HG02588 (cell line): ENCODE measurements at regions not wholly inside any gene's neighbourhood (a gene's known extent, or its start where the extent isn't known, plus 50 kb on each side); places are given as distances from the start of the nearest gene placed in this dataset.

Experiments used
- ATAC-seq: cut with Tn5 transposase; IDR thresholded peaks from one replicate; pipeline ENCODE4 v1.9.1; 2021; ENCODE audit warnings: mild to moderate bottlenecking, moderate library complexity; ENCODE audit not compliant: unreplicated experiment

- no peak for ATAC-seq
These were observed 111.8 kb upstream of the ZNF438 start for GRCh38 chr10:31143331-31143935.

DNA sequence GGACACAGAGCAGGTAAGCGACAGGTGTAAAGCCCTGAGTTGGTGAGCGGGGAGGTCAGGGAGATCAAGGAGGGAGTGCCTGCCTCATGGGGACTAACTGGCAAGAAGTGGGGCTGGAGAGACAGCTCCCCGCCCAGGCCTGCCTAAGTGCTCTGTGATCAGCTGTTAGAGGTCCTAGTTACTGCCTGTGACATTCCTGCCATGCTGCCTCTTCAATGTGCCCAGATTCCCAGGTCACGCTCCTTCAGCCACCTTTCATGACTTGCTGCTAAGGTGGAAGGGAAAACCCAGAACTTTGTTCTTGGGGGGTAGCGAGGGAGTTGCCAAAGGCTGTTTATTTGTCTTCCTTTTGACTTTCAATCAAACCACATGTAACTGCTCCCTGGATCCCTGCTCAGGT lies 114.3 kb upstream of the ZNF438 start:
- no peak for ATAC-seq

DNA sequence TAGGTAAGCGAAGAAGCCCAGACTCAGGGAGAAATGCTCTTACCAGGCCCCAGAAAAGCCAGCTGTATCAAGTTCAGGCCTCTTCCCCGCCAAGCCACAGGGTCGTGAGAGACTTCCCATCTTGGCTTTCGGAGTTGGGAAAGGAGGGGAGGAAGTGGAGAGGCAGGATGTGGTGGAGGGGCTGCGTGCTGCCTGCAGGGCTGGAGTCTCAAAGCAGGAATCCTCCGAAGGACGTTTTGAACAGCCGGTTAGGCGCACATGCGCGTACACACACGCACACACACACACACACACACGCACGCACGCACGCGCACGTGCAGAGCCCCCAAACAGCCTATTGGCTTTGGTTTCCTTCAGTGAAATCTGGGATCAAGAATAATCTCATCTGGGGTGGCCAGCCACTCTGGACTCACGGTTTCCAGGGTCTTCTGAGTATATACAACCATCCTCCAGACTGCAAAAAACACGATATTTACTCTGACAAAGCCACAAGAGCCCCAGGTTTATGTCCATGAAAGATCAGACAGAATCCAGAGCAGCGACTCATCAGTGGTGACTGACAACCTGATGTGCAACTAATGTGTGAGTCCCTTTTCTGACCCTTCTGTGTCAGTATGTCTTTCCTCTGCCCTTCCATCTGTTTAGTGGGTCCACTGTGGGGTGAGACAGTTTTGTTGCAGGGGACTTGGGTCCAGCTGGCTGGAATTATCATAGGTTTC lies 115.0 kb upstream of the ZNF438 start:
- no peak for ATAC-seq

DNA sequence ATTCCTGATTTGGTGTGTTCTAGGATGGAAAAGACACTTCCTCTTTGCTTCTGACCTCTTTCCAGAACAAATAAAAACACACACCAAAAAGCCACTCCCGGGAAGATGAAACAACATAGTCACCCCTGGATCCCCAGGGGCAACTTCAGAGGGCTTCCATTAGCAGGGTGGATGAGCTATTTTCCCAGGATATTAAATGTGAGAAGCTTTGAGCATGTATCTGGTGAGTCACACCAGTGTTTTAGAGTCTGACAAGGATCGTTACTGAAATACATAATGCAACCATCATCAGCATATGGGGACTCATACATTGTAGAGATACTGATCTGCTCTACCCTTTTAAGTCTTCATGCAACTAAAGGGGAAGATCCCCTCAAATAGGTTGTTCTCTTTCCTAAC lies 115.5 kb upstream of the ZNF438 start:
- ATAC-seq = no peak

DNA sequence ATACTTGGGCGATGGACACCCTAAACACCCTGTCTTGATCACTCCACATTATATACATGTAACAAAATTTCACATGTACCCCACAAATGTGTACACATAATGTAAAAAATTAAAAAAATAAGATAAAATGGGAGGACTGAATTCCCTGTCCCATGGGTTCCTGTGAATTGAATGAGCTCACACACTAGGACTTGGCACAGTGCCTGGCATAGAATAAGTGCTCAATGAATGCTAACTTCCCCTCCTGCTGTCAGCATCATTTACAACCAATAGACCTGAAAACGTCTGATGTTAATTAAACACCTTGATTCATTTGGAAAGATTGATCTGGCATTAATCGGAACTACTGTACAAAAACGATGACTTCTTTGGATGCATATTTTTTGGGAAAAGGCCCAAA lies 117.3 kb upstream of the ZNF438 start:
- no peak for ATAC-seq

DNA sequence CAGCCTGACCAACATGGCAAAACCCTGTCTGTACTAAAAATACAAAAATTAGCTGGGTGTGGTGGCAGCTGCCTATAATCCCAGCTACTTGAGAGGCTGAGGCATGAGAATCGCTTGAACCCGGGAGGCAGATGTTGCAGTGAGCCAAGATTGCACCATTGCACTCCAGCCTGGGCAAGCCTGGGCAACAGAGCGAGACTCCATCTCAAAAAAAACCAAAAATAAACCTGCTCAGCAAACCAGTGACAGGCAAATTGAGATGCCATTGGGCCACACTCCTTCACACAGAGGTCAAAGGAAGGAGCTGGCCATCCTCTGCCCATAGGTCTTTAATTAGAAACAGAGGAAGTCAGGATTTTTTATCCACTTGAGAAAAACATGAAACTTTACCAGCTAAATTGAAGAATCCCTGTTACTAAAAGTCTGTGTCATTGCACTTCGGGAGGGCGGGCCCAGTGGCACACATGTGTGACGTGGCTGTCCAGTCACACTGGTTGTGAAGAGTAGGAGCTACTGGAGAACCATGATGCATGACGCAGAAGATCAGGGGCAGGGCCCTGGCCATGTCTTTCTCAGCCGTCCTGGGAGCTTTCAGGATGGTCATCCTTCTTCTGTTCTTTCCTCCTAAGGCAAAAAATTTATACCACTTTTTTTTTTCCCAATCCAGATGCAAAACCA lies 118.3 kb upstream of the ZNF438 start:
- no peak for ATAC-seq

DNA sequence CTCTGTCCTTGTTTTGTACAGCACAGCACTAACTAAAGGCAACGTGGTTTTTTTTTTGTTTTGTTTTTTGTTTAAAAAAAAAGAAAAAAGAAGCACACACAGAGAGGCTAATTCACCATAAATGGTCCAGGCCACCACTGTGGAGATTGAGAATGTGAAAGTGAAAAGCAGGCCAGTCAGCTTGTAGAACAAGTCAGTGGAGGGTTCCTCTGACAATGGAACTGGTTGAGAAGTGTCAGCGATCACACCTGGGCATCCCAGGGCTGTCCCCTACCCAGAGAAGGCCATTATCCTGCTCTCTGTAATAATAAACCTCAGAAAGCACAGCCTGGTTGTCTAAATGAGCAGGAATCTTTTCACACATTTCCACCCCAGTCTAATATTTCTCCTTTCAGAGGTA lies 119.6 kb upstream of the ZNF438 start:
- ATAC-seq = no peak

- no peak for ATAC-seq
These were observed 120.9 kb upstream of the ZNF438 start for GRCh38 chr10:31152421-31153135.

DNA sequence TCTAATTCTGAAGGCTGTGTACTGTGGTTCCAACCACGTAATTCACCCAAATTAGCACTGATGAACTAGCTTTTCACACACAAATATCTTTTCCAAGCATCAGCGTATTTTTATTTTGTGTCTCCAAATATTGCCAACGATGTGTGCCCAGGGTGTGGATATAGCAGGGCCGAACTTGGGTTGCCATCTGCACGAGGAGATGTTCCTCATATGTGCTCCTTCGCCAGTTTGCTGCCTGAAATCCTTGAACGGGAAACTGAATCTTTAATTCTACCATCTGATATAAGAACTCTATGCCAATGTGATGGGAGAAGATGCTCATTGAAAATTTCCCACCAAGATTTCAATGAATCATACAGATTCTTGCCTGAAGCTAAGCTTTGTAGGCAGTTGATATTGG lies 121.5 kb upstream of the ZNF438 start:
- no peak for ATAC-seq

DNA sequence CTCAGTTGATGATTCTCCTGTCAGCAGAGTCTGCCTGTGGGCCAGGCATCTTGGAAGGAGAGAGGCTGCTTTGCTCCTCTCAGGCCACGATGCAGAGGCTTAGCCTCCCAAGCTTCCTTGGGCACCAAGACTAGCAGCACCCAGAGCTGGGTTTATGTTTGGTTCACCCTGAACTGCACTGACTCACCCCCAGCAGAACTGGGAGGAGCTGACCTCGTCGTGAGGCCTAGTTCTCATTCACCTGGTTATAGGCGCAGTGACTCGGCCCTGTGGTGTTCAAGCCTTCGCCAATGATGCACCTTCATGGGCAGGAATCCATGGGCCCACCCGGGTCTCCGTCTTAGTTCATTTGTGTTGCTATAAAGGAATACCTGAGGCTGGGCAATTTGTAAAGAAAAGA lies 122.0 kb upstream of the ZNF438 start:
- ATAC-seq = no peak

DNA sequence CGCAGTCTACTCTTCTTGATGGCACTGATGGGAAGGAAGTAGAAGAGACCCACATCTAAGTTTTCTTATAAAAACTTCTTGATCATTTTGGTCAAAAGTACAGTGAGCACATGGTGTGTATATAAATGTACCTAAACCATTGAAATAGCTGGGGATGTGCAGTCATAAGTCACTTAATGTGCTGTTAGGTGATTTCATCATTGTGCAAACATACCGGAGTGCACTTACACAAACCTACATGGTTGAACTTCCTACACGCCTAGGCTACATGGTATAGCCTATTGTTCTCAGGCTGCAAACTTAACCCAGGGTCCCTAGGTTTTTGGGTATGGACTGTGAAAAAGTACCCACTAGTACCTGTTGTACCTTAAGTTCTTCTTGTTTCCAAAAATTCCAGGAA lies 123.3 kb upstream of the ZNF438 start:
- ATAC-seq = no peak

DNA sequence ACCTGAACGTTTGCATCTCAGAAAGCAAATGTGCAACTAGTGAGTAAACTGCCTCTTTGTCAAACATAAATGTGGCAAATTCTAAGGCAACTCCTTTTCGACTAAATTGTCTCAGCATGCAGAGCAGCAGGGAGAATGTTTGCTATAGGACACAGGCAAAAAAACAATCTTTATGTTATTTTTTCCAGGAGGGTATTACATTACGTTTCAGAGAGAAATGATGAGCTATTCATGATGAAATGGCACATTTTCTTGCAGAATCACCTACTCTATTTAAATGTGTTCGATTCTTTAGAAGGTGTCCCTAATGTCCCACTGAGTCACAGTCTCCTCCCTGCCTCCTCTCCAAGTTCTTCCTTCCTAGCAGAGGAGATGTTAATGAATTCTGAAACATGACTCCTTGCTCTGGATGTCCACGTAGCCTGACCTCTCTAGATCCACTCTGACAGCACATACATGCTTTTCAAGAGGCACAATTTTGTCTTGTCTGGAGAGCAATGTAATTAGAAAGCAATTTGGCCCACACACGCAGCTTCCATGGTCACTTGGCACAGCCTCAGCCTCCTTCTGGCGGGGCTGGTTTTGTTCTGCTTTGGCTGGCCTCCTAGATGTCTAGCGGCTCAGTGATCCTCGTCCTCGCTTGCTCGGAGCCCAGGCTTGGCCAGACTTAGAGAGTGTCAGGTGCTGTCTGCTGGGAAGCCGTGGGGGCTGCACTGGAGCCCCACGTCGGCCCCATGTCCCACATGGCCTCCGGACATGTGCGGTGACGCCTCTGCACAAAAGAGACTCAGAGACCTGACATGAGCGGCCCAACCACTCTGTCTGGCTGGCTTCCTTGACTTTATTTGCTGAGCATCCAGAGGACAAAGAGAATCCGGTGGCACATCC lies 125.7 kb upstream of the ZNF438 start:
- no peak for ATAC-seq

DNA sequence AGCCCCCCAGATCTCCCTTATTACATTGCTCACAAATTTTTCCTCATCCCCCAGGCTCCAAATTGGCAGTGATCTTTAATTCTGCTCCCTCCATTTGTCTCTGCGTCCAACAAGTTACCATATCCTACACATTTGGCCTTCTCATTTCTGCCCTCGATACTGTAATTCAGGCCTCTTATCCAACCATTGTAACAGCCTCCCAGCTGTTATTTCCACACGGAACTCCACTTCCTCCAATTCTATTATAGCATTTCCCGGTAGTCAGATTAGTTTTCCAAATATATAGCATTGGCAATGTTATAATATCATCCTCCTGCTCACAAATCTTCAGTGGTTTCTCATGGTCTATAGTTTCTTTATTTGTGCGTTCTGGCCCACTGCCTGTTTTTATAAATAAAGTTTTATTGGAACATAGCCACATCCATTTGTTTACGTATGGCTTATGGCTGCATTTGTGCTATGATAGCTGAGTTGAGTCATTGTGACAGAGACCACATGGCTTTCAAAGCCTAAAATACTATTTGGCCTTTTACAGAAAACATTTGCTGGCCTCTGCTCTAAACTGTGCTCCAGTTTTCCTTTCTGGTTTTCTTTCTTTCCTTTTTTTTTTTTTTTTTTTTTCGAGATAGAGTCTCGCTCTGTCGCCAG lies 126.5 kb upstream of the ZNF438 start:
- ATAC-seq = no peak

DNA sequence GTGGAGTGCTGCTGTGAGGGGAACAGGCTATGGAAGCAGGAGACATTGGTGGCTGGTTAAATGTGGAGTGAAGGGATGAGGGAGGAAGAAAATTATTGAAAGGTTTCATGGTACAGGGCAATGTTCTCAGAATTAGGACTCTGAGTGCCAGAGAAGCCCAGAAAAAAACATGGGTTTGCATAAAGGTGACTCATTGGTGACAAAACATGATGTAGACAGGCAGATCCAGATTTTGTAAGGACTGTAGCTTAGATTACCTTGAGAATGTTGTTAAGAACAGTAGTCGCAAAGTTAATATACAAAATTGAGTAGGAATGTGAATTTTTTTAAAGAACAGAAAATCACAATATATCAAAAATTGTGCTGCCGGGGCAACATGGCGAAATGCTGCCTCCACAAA lies 134.9 kb upstream of the ZNF438 start:
- ATAC-seq = no peak

GRCh38 chr10:31170636-31171035 lies 139.0 kb upstream of the ZNF438 start:
- no peak for ATAC-seq

GRCh38 chr10:31171402-31172083 lies 139.9 kb upstream of the ZNF438 start:
- ATAC-seq = no peak

GRCh38 chr10:31172925-31173324 lies 141.3 kb upstream of the ZNF438 start:
- no peak for ATAC-seq

DNA sequence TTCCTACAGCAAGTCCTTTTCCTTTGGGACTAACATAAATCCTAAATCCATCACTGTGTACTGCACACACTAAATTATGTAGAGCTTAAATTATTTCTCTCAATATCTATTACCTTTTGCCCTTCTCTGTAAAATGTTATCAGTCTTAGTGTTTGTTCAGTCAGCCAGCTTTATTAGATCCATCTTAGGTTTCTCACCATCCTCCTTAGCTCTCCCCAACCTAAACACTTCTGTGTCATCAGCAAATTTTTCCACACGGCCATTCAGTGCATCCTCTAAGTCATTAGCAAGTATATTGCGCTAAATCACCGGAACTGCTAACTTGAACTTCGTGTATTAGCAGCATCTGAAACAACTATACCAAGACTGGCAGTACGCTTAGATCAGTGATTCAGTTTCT lies 142.1 kb upstream of the ZNF438 start:
- ATAC-seq = no peak

GRCh38 chr10:31179091-31179680 lies 139.8 kb upstream of the ZEB1 start:
- no peak for ATAC-seq
